Stimulated activated CD4-positive, alpha-beta T cell treated with anti-CD3 and anti-CD28 coated beads, Interleukin-4, amount 100 ng/mL, for 48 hours (primary cell): ENCODE measurements at regions not wholly inside any gene's neighbourhood (a gene's known extent, or its start where the extent isn't known, plus 50 kb on each side); places are given as distances from the start of the nearest gene placed in this dataset.

Experiments used
- DNase-seq, 2 donors: peaks; one replicate each; pipeline ENCODE4 v3.0.0-alpha.2; 2020; ENCODE audit warnings: low read depth in 2 of 2

- no peak for DNase-seq
Observed at GRCh38 chr4:32423267-32423666, 1703.1 kb downstream of the PCDH7 start.

DNA sequence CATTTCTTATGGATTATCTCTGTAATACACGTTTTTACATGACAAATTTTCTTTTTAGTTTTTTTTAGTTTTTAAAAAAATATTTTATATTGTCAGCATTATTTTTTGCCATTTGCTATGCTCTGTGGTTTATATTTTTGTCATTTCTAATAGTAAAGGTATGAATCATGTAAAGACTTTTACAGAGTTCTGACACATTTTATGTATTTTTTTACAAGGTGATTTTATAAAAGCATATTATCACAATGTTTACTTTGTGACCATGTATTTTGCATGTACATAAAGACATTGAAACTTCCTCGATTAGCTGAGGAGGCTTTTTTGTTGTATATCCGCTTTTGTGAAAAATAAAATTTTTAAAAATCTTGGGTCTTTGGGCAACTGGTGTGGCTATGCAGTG lies 1705.1 kb downstream of the PCDH7 start:
- no peak for DNase-seq

GRCh38 chr4:32427566-32427965 lies 1707.4 kb downstream of the PCDH7 start:
- no peak for DNase-seq

- DNase-seq: no peak
Observed at GRCh38 chr4:32429151-32429550, 1709.0 kb downstream of the PCDH7 start.

- no peak for DNase-seq
Observed at GRCh38 chr4:32435308-32435707, 1715.1 kb downstream of the PCDH7 start.

DNA sequence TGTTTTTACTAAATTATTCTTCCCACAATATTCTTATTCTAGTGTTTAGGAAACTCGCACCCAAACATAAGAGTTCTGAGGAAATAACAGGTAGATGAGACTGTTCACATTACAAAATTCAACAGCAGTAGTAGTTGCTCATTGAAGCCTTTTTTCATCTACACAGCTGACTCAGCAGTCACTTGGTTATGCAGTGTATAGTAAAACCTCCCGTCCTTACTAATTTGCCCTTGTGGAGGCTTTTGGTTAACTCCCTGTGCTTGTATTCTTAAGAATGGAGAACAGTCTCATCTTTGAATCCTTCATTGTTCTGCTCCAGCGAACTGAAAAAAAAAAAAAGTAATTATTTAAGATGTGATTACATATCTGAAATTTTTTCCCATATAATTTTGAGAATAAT lies 1716.6 kb downstream of the PCDH7 start:
- DNase-seq: no peak

GRCh38 chr4:32440391-32440790 lies 1720.2 kb downstream of the PCDH7 start:
- DNase-seq: no peak

- no peak for DNase-seq
Observed at GRCh38 chr4:32454482-32454881, 1734.3 kb downstream of the PCDH7 start.

DNA sequence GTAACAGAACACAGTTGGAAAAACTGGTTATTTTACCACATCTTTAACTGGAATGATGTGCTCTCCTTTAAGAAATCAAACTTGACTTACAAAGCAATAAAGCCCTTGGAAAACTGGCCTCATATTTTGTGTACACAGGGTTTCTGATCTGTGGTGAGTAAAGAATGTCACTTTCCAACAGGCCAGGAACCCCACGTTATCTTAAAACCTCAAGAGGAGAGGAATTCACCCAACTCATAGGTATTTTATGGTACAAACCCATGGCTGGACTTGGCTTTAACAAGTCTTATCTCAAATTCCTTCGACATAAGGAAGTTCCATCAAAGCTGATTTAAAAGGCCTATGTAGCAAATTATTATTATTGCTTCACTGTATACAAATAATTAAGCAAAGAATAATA lies 1735.1 kb downstream of the PCDH7 start:
- no peak for DNase-seq

- DNase-seq: no peak
Observed at GRCh38 chr4:32460972-32461371, 1740.8 kb downstream of the PCDH7 start.

DNA sequence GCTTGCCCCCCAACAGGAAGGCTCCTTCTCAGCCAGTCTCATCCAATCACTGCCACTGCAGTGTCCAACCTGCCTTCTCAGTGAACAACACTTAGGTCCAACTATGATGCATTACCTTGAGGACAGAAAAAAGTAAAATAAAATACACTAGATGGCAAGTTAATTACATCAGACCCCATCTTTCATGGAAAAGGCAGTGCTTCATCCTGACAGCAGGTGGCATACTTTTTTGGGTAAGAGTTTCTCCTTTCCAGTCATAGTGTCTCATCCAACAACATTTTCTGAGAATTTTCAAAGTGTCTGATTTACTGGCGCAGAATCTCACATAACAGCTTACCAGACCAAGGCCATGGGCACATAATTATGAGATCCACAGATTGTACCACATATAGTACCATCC lies 1742.8 kb downstream of the PCDH7 start:
- DNase-seq: no peak

GRCh38 chr4:32470087-32470585 lies 1750.0 kb downstream of the PCDH7 start:
- no peak for DNase-seq

DNA sequence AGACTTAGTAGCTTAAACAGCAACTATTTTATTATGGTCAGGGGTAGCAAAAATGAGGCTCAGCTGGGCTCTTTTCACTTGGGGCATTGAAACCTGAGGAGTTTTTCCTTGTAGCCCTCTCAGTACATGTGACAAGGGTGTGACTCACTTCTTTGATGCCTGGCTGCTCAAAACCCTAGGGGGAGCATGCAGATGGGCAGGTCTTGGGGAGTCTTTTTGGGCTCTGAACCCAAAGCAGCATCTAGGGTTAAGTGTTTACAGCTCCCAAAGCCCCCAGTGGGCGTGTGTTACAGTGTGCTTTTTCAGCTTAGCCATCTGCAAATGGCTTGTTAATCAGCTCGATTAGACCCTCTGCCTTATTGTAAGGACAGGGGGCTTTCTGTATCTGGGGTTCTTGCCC lies 1752.7 kb downstream of the PCDH7 start:
- DNase-seq: no peak

- DNase-seq: no peak
Observed at GRCh38 chr4:32475710-32476109, 1755.5 kb downstream of the PCDH7 start.

- DNase-seq: no peak
Observed at GRCh38 chr4:32477518-32477917, 1757.3 kb downstream of the PCDH7 start.

GRCh38 chr4:32485956-32486355 lies 1765.8 kb downstream of the PCDH7 start:
- no peak for DNase-seq

DNA sequence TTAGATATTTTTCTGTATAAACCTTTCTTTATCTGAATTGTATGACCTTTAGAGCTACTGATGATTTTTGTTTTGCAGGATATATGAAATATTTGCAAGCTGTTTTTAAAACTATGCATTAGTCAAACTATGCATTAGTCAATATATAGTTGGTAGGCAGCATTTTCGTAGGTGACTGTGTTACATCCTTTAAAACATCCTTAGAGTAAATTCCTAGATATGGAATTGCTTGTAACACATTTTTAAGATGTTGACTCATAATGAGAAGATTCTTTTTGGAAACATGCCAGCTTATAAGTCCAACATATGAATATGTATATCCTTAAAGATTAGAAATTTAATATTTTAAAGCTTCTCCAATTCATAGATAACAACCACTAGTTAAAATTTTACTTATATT lies 1768.5 kb downstream of the PCDH7 start:
- no peak for DNase-seq

DNA sequence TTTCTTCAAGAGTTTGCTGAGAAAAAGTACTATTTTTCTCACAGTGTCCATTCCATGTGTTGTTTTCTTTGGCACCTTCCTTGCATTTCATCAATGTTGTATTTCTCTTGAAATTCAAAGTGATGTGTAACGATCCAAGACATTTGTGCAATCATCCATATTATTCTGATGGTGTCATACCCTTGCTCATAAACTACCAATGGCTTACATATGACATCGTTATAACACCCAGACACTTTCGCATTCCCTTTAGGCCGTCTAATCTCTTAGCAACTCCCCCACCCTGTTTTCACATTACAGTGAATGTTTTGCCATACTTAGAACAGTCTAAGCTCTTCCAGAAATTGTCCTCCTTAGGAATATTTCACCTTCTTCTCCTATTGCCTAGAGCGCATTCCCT lies 1779.0 kb downstream of the PCDH7 start:
- DNase-seq: no peak

GRCh38 chr4:32503241-32503640 lies 1783.1 kb downstream of the PCDH7 start:
- no peak for DNase-seq

- DNase-seq: no peak
Observed at GRCh38 chr4:32506067-32506466, 1785.9 kb downstream of the PCDH7 start.

- no peak for DNase-seq
Observed at GRCh38 chr4:32519060-32519459, 1798.9 kb downstream of the PCDH7 start.

DNA sequence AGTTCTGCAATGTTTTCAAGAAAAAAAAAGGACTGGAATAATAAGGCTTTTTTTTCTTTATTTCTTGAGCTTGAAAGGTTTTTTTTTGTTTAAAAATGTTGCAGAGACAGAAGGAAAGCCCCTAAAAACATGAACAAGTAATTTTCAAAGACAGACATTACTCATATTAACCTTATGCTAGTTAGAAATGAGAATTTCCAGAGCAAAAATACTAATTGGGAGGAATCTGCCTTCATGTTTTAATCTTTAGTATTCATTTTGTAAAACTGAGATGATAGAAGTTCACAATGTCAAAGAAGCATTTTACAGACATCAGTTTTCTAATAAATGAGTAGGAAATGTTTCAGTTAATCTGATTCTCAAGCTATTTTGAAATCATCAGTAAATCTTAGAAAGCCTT lies 1805.3 kb downstream of the PCDH7 start:
- DNase-seq: no peak

DNA sequence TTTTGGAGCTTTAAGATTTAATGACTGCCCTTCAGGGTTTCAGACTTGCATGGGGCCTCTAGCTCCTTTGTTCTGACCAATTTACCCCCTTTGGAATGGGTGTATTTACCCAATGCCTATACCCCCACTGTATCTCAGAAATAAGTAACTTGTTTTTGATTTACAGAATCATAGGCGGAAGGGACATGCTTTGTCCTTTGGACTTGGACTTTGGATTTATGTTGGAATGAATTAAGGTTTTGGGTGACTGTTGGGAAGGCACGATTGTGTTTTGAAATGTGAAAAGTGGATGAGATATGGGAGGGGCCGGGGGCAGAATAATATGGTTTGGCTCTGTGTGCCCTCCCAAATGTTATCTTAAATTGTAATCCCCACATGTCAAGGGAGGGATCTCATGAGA lies 1824.7 kb downstream of the PCDH7 start:
- no peak for DNase-seq

GRCh38 chr4:32551943-32552342 lies 1831.8 kb downstream of the PCDH7 start:
- DNase-seq: no peak

- no peak for DNase-seq
Observed at GRCh38 chr4:32560306-32560705, 1840.1 kb downstream of the PCDH7 start.
